HepG2 (cell line): ENCODE measurements at regions not wholly inside any gene's neighbourhood (a gene's known extent, or its start where the extent isn't known, plus 50 kb on each side); places are given as distances from the start of the nearest gene placed in this dataset.

ENCODE experiments used
- ATAC-seq: fragments of 200-7000 bp; cut with Tn5 transposase; 3 replicates; pipeline ENCODE4 v1.9.1; 2020; ENCODE audit warnings: mild to moderate bottlenecking, moderate library complexity
- BruUV-seq: library from RNA; stranded (reverse); fragments of 400-500 nt; replicated peaks from 2 replicates; lab custom pipeline; 2021; lab: Mats Ljungman, UMichigan
- CTCF ChIA-PET: fragments of 300-600 bp; formaldehyde crosslinking; extraction: SDS; loops from one replicate; lab custom pipeline; 2021; ENCODE audit warnings: low total read pairs, inconsistent platforms, low intra/inter-chr PET ratio; lab: Yijun Ruan, JAX
- POLR2A ChIA-PET: fragments of 350-600 bp; sonication (Branson Sonifier 250); formaldehyde crosslinking; loops from one replicate; lab custom pipeline; 2020; ENCODE audit warnings: antibody characterized with exemption, inconsistent platforms; lab: Yijun Ruan, JAX
- DNase-seq: peaks from one replicate; pipeline ENCODE4 v3.0.0-alpha.2; 2015; ENCODE audit warnings: low spot score
- FAIRE-seq: peaks from 3 replicates; lab custom pipeline; 2011; peaks lifted over from hg19 to GRCh38; lab: Jason Lieb, UNC
- H2AFZ ChIP-seq: one replicate; pipeline ENCODE4 v1.6.1; 2011; ENCODE audit warnings: low read length, inconsistent platforms
- H3K27ac ChIP-seq: fragments of 300-600 bp; 3 replicates; pipeline ENCODE4 v1.8.0; 2011; ENCODE audit warnings: mixed run types, mild to moderate bottlenecking, mixed read lengths, low read length, inconsistent platforms; ENCODE audit not compliant: insufficient read depth; ENCODE audit errors: extremely low read length
- H3K27me3 ChIP-seq, 2 experiments: fragments of 200-600 bp in 1 of 2; 2 replicates in 1 of 2; 3 replicates in 1 of 2; pipeline versions ENCODE4 v1.6.0 to v1.8.0; 2011; ENCODE audit warnings: low read length in 2 of 2, mild to moderate bottlenecking in 2 of 2, moderate library complexity in 2 of 2, inconsistent platforms in 1 of 2; ENCODE audit not compliant: insufficient read depth in 2 of 2, control insufficient read depth in 1 of 2
- H3K36me3 ChIP-seq, 2 experiments: fragments of 200-600 bp in 1 of 2; replicated peaks in 1 of 2; 2 replicates in 1 of 2; 3 replicates in 1 of 2; pipeline versions ENCODE4 v1.5.1 to v1.8.0; 2011; ENCODE audit warnings: low read length in 2 of 2, inconsistent platforms in 1 of 2; ENCODE audit not compliant: insufficient read depth in 2 of 2, control insufficient read depth in 1 of 2
- H3K4me1 ChIP-seq: 2 replicates; pipeline ENCODE4 v1.5.1; 2012; ENCODE audit warnings: low read length, inconsistent platforms; ENCODE audit not compliant: insufficient read depth
- H3K4me2 ChIP-seq: 2 replicates; pipeline ENCODE4 v1.6.0; 2011; ENCODE audit warnings: low read depth, low read length, inconsistent platforms
- H3K4me3 ChIP-seq, 3 experiments: fragments of 200-600 bp in 1 of 3; sonication (generic), shearing (Covaris generic) in 1 of 3; replicated peaks in 1 of 3; 2 replicates each; pipeline ENCODE4 v1.5.1; 2011 to 2016; ENCODE audit warnings: low read length in 3 of 3, inconsistent platforms in 2 of 3, low read depth in 2 of 3, mild to moderate bottlenecking in 2 of 3, control low read depth in 1 of 3, mixed read lengths in 1 of 3; ENCODE audit not compliant: insufficient read depth in 1 of 3
- H3K79me2 ChIP-seq: one replicate; pipeline ENCODE4 v1.6.1; 2011; ENCODE audit warnings: low read length, inconsistent platforms; ENCODE audit not compliant: insufficient read depth
- H3K9ac ChIP-seq: 2 replicates; pipeline ENCODE4 v1.6.0; 2011; ENCODE audit warnings: mild to moderate bottlenecking, low read depth, low read length, inconsistent platforms; ENCODE audit not compliant: insufficient read depth
- H3K9me3 ChIP-seq: 2 replicates; pipeline ENCODE4 v1.5.1; 2012; ENCODE audit warnings: mild to moderate bottlenecking, low read length
- H4K20me1 ChIP-seq: 2 replicates; pipeline ENCODE4 v1.6.0; 2011; ENCODE audit warnings: inconsistent platforms, mild to moderate bottlenecking, low read length, moderate library complexity; ENCODE audit not compliant: insufficient read depth
- ATF7 ChIP-seq, 2 experiments: fragments of 450-650 bp in 1 of 2; sonication (generic) in 1 of 2; formaldehyde crosslinking in 1 of 2; IDR thresholded peaks; 2 replicates each; pipeline versions ENCODE4 v1.4.0 to v1.6.1; 2016 to 2020; ENCODE audit warnings: antibody characterized with exemption in 1 of 2, mild to moderate bottlenecking in 1 of 2, missing genetic modification reagents in 1 of 2
- ATRX ChIP-seq: sonication (generic); formaldehyde crosslinking; IDR thresholded peaks from 2 replicates; pipeline ENCODE4 v1.4.0; 2020; ENCODE audit warnings: missing genetic modification reagents, borderline replicate concordance
- PAX8 ChIP-seq: sonication (generic); formaldehyde crosslinking; IDR thresholded peaks from 2 replicates; pipeline ENCODE4 v1.8.0; 2022; ENCODE audit warnings: mild to moderate bottlenecking, missing genetic modification reagents, borderline replicate concordance
- ZNF124 ChIP-seq: sonication (generic); formaldehyde crosslinking; IDR thresholded peaks from 2 replicates; pipeline ENCODE4 v1.4.0; 2020; ENCODE audit warnings: missing genetic modification reagents
- ZNF564 ChIP-seq: sonication (generic); formaldehyde crosslinking; IDR thresholded peaks from 2 replicates; pipeline ENCODE4 v1.8.1; 2023; ENCODE audit warnings: mild to moderate bottlenecking, missing genetic modification reagents
- ZNF589 ChIP-seq: sonication (generic); formaldehyde crosslinking; conservative IDR thresholded peaks from 2 replicates; pipeline ENCODE4 v1.8.0; 2022; ENCODE audit warnings: mild to moderate bottlenecking, moderate library complexity, missing genetic modification reagents
- WGBS: methylation state at CpG from one replicate; pipeline ENCODE4 v1.1.6; 2017; ENCODE audit warnings: low lambda C conversion rate; 5-methylcytosine and 5-hydroxymethylcytosine counted together
- in situ Hi-C: cut with HindIII; loops from 2 replicates; pipeline ENCODE4 v1.10.0; 2017; ENCODE audit warnings: low pct_unique_long_range_greater_than_20kb; ENCODE audit not compliant: extremely low pct_ligation_motif_present
- intact Hi-C: fragments of 100-400 bp; cut with micrococcal nuclease; formaldehyde crosslinking; loops from one replicate; pipeline ENCODE4 v1.10.0; 2022; ENCODE audit not compliant: unreplicated experiment
- TF ChIP-seq, protein P1 (sequence below): sonication (generic); formaldehyde crosslinking; IDR thresholded peaks from 2 replicates; pipeline ENCODE4 v1.5.1; 2020; ENCODE audit warnings: missing genetic modification reagents, mild to moderate bottlenecking, borderline replicate concordance
- TF ChIP-seq, protein P2 (sequence below): sonication (generic); formaldehyde crosslinking; IDR thresholded peaks from 2 replicates; pipeline ENCODE4 v1.4.0; 2020; ENCODE audit warnings: missing genetic modification reagents

DNA sequence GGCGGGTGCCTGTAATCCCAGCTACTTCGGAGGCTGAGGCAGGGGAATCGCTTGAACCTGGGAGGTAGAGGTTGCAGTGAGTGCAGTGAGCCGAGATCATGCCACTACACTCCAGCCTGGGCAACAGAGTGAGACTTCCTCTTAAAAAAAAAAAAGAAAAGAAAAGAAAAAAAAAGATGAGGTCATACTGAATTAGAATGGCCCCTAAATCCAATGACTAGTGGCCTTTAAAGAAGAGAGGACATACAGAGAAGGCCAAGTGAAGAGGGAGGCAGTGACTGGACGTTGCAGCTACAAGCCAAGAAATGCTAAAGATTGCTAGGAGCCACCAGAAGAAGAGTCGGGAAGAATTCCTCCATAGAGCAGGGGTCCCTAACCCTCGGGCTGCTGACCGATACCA is 76.9 kb upstream of the TIAM1 start:
- CTCF ChIA-PET, result no interaction called here

DNA sequence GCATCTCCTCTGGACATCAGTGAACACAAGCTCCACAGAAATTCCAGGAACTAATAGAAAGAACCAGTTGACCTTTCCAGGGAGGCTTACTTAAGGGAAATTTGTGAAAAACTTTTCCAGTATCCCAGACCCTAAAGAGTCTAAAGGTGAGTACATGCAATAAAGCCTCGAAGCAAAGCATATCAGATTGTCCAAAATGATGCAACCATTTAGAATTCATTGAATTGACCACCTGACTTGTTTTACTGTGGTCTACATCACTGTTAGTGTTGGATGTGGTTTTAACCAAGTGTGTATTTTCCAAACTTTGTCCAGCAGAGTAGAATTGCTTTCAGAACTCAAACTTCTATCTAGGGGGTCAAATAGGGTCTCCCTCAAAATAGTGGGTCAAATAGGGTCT is 76.3 kb upstream of the TIAM1 start:
- Histone ChIP-seq H3K79me2 (no peaks in the 10 kb centered on the region), H3K9ac (no peak overlapping the region), H3K9me3 (no peaks in the 10 kb centered on the region), H3K27me3 (no peaks in the 10 kb centered on the region), H3K4me1 (peaks cover 10% of the 10 kb centered on the region), H3K27ac (no peak overlapping the region), H3K36me3 (no peaks in the 10 kb centered on the region), H3K4me3 (no peak overlapping the region), H2AFZ (no peak overlapping the region), H3K4me2 (no peak overlapping the region), H4K20me1 (no peaks in the 10 kb centered on the region)
- ATAC-seq, result no peak
- in situ Hi-C loops (no loop called here), intact Hi-C loops (no loop called here)
- FAIRE-seq, result no peak
- BruUV-seq, result no TSS peak
- CTCF ChIA-PET, result no interaction called here
- DNase-seq, result no peak
- WGBS, result 7% methylated on average over 1 of the region's 1 CpG
- POLR2A ChIA-PET, result no interaction called here
- TF ChIP-seq ZNF124 (CRISPR knock-in tag), result no peak
- TF ChIP-seq, protein P1, sequence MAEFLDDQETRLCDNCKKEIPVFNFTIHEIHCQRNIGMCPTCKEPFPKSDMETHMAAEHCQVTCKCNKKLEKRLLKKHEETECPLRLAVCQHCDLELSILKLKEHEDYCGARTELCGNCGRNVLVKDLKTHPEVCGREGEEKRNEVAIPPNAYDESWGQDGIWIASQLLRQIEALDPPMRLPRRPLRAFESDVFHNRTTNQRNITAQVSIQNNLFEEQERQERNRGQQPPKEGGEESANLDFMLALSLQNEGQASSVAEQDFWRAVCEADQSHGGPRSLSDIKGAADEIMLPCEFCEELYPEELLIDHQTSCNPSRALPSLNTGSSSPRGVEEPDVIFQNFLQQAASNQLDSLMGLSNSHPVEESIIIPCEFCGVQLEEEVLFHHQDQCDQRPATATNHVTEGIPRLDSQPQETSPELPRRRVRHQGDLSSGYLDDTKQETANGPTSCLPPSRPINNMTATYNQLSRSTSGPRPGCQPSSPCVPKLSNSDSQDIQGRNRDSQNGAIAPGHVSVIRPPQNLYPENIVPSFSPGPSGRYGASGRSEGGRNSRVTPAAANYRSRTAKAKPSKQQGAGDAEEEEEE (CRISPR knock-in tag), result no peak
- no peak for TF ChIP-seq ZNF589 (CRISPR knock-in tag)
- no peak for TF ChIP-seq PAX8
- no peak for TF ChIP-seq ZNF564 (CRISPR knock-in tag)
- no peak for TF ChIP-seq ATRX (CRISPR knock-in tag)

More for the DNA sequence above, 76.9 kb upstream of the TIAM1 start:
- no peak overlapping the region for H2AFZ ChIP-seq
- no peaks in the 10 kb centered on the region for H3K9me3 ChIP-seq
- ATAC-seq (no peak), FAIRE-seq (no peak), DNase-seq (no peak)
- intact Hi-C loops (no loop called here), in situ Hi-C loops (no loop called here)
- H3K4me1 ChIP-seq, result peaks cover 10% of the 10 kb centered on the region
- WGBS, result 60% methylated on average over 8 of the region's 8 CpGs
- TF ChIP-seq, protein P2, sequence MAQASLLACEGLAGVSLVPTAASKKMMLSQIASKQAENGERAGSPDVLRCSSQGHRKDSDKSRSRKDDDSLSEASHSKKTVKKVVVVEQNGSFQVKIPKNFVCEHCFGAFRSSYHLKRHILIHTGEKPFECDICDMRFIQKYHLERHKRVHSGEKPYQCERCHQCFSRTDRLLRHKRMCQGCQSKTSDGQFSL (CRISPR knock-in tag), result no peak
- peak; percentile 78 for TF ChIP-seq ATF7 (IDR thresholded peaks at IDR 0.05)
- TF ChIP-seq ATF7 (CRISPR knock-in tag; IDR thresholded peaks at IDR 0.05), result no peak
- no peak overlapping the region for H3K27ac ChIP-seq
- H3K79me2 ChIP-seq, result no peaks in the 10 kb centered on the region
- H3K4me3 ChIP-seq, result no peak overlapping the region
- POLR2A ChIA-PET, result no interaction called here
- H3K36me3 ChIP-seq, result no peaks in the 10 kb centered on the region
- no peak overlapping the region for H3K9ac ChIP-seq
- BruUV-seq, result no TSS peak
- H3K27me3 ChIP-seq, result no peaks in the 10 kb centered on the region
- no peaks in the 10 kb centered on the region for H4K20me1 ChIP-seq
- no peak overlapping the region for H3K4me2 ChIP-seq
